Gastroesophageal sphincter (tissue), 3 donors: ENCODE measurements at regions not wholly inside any gene's neighbourhood (a gene's known extent, or its start where the extent isn't known, plus 50 kb on each side); places are given as distances from the start of the nearest gene placed in this dataset.

ENCODE experiments used
- EP300 ChIP-seq: sonication (generic); formaldehyde crosslinking; IDR thresholded peaks from one replicate; pipeline ENCODE4 v1.6.1; 2017; ENCODE audit warnings: antibody characterized with exemption, mild to moderate bottlenecking
- POLR2A ChIP-seq, 2 donors: fragments of 450-650 bp; IDR thresholded peaks; one replicate each; pipeline ENCODE4 v1.6.1; 2017; ENCODE audit warnings: antibody characterized with exemption in 2 of 2, mild to moderate bottlenecking in 2 of 2, moderate library complexity in 1 of 2
- POLR2AphosphoS5 ChIP-seq: sonication (generic); formaldehyde crosslinking; IDR thresholded peaks from one replicate; pipeline ENCODE4 v1.6.1; 2017; ENCODE audit warnings: antibody characterized with exemption
- TF ChIP-seq, protein P1 (sequence below), 4 experiments: fragments of 200-600 bp in 2 of 4; fragments of 450-650 bp in 2 of 4; sonication (generic) in 1 of 4; IDR thresholded peaks; one replicate each; pipeline ENCODE4 v1.5.1; 2017 to 2019; ENCODE audit warnings: antibody characterized with exemption in 4 of 4, mild to moderate bottlenecking in 2 of 4, moderate library complexity in 2 of 4

DNA sequence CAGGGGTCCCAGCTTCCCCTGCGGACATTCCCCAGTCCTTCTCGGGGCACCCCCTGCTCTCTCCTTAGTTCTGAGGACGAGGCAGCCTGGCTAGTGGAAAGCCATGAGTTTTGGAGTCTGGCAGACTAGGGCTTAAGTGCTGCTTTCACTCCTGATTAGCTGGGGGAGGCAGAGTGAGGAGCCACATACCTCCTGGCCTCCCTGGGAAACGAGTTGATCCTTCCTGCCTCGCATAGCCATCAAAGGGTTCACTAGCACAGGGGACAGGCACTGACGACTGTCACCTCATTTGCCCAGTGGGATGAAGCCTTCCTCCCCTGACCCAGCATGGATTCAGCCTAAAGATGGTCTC lies 402.5 kb downstream of the RPS24 start:
- TF ChIP-seq, protein P1, sequence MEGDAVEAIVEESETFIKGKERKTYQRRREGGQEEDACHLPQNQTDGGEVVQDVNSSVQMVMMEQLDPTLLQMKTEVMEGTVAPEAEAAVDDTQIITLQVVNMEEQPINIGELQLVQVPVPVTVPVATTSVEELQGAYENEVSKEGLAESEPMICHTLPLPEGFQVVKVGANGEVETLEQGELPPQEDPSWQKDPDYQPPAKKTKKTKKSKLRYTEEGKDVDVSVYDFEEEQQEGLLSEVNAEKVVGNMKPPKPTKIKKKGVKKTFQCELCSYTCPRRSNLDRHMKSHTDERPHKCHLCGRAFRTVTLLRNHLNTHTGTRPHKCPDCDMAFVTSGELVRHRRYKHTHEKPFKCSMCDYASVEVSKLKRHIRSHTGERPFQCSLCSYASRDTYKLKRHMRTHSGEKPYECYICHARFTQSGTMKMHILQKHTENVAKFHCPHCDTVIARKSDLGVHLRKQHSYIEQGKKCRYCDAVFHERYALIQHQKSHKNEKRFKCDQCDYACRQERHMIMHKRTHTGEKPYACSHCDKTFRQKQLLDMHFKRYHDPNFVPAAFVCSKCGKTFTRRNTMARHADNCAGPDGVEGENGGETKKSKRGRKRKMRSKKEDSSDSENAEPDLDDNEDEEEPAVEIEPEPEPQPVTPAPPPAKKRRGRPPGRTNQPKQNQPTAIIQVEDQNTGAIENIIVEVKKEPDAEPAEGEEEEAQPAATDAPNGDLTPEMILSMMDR (IDR thresholded peaks at IDR 0.05), result no peak
- no peak for TF ChIP-seq POLR2AphosphoS5
- TF ChIP-seq EP300, result no peak
- no peak for TF ChIP-seq POLR2A (IDR thresholded peaks at IDR 0.05)
